RKO (cell line): ENCODE measurements at regions not wholly inside any gene's neighbourhood (a gene's known extent, or its start where the extent isn't known, plus 50 kb on each side); places are given as distances from the start of the nearest gene placed in this dataset.
"Not testable (repeated sequence)": the region's sequence is repeated elsewhere in the genome, so short reads cannot be mapped to it uniquely, and the experiment has no call there.

ENCODE experiments used
- DNase-seq: peaks from one replicate; pipeline ENCODE4 v3.0.0-alpha.2; 2016; ENCODE audit warnings: low spot score

DNA sequence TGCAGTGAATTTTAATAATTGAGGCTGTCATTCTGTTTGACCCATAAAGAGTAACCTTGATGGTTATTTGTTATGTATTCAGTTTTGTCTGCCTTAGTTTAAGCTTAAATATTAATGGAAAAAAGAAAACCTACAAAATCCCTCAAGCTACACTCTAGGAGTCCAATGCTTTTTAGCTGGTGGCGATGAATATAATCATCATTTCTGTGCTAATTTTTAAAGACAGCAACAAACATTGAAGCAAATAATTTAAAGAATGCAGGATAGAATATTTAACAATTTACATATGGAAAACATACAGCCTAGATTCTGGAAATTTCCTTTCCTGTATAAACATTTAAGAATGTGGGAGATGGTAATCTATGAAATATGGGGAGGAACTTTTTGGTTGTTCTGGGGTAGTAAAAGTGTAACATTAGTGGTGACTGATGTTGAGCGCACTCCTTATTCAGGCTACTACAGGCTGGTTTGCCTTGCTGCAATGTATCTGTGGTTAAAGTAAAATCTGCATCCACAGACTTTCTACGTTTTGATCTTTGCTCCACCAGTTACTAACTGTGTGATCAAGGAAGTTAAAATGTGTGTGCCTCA, 287.9 kb upstream of the DEFB112 start:
- DNase-seq: no peak

- DNase-seq: peak; percentile 9
Measured at GRCh38 chr6:50353603-50354002, 303.9 kb upstream of the DEFB112 start.

DNA sequence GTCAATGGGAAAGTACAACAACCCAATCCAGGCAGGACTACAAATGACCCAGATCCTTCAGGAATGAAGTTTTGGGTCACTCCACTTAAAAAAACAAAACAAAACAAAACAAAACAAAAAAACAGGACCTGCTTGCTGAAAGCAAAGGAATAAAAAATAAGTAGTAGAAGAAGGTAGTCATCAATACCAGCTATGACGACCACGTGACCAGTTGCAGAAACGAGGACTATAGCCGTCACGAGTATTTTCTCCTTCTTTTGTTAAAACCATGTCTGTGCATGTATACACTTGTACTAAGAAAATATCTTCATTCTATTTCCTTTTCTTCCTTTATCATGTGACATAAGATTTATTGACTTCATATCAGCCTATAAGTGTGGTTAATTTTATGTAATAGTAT, 308.4 kb upstream of the DEFB112 start:
- no peak for DNase-seq

- DNase-seq: no peak
Measured at GRCh38 chr6:50361641-50362331, 312.1 kb upstream of the DEFB112 start.

DNA sequence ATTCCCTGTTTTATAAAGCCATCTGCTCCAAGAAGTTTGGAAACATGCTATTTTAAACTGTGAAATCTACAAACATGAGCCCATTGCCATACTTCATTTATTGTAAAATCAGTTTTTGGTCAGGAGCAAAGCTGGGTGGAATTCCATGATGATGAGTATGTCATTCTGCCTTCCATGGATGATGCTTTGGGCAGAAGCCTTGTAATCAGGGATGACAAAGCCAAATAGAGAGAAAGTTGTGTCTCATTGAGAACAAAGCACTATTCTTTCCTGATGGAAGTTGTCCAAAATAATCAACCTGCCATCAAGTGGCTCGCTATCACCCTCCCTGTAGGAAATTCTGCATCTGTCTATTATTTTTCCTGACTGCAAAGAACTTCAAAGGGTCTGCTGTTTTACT, 313.0 kb upstream of the DEFB112 start:
- DNase-seq: no peak

DNA sequence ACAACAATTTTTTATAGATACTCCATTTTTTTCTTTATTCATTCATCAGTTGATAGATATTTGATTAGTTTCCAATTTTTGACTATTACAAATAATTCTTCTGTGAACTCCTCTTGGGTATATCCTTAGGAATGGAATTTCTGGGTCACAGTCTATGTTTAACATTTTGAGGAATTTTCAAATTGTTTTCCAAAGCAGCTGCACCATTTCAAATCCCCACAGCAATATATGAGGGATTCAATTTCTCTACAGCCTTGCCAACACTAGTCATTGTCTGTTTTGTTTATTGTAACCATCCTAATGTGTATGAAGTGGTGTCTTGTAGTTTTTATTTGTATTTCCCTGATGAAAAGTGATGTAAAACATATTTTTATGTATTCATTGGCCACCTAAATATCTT, 320.3 kb upstream of the DEFB112 start:
- DNase-seq: no peak

DNA sequence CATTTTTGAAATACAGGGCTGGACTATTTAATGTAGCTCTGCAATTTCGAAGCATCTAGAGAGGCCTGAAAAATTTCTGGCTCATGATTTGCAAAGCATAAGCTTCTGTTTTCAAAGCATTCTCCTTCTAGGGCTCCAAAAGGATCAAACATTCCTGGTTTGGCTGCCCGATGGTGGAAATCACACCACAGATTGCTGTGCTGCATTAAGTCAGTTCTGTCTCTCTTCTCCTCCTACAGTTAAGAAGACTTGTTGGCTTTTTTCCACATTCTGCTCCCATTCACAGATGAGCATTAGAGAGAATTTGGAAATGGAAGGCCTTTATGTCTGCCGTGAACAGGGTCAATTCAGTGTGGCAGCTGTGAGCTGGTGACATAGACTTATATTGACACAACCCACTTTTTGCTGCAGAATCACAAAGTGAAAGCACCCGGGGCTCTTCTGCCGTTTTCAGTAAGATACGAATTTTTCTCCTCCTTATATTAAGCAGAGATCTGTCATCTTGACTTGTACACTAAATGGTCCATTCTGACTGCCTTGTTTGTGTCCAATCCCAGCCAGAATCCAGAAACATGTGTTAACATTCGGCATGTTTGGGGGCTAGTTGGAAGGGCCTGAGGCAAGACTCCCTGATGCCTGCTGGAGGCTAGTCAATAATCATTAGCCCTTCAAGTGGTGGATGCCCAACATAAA, 330.8 kb upstream of the DEFB112 start:
- no peak for DNase-seq

DNA sequence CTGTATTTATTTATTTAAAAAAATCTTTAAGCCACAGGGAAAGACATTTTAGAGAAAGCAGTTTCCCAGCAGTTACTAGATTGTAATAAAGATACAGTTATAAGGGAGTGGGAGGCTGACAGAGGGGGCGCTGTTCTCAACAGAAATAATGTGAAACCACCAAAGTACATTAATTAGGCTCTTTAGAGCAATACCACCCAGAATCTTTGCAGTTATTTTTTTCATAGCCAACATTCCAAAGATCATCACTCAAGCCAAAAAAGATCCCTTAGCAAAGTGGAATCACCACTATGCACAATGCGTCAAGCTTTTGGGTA, 331.3 kb upstream of the DEFB112 start:
- no peak for DNase-seq

- DNase-seq: no peak
Measured at GRCh38 chr6:50390416-50390815, 322.9 kb upstream of the TFAP2D start.

GRCh38 chr6:50394139-50394538, 319.2 kb upstream of the TFAP2D start:
- DNase-seq: not testable (repeated sequence)

- no peak for DNase-seq
Measured at GRCh38 chr6:50404643-50405042, 308.7 kb upstream of the TFAP2D start.

GRCh38 chr6:50410579-50410978, 302.7 kb upstream of the TFAP2D start:
- no peak for DNase-seq

GRCh38 chr6:50421041-50421440, 292.3 kb upstream of the TFAP2D start:
- not testable (repeated sequence) for DNase-seq

DNA sequence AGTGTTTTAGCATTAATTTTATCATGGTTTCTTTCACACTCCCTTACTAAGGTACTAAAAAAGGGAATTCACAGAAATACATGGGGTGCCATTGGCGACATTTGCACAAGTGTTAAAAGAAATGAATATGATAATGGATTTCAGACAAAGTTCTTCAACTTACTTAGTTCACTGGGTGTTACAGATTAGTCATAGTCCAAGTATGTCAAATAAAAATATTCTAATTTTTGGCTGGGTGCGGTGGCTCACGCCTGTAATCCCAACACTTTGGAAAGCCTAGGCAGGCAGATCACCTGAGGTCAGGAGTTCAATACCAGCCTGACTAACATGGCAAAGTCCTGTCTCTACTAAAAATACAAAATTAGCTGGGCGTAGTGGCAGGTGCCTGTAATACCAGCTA, 286.1 kb upstream of the TFAP2D start:
- no peak for DNase-seq

GRCh38 chr6:50437901-50438300, 275.4 kb upstream of the TFAP2D start:
- no peak for DNase-seq

DNA sequence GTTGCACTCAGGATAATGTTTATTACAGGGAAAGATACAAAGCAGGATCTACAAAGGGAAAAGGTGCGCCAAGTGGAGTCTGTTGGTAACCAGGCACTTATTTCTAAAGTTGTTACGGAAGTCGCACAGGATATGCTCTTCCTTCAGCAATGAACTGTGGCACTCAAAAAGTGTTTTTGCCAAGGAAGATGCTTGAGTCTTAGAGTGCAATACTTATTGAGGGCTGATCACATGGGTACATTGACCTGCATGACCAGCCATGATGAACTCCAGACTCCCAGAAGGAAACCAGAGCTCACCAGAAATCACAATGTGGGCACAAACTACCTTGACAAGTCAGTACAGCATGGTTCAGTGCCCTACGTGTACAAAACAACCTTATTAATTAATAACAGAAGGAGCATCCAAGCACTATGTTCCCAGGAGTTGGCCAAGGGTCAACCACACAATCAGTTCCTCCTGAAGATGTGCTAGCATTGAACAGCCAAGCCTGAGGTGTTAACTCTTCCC, 270.7 kb upstream of the TFAP2D start:
- no peak for DNase-seq

DNA sequence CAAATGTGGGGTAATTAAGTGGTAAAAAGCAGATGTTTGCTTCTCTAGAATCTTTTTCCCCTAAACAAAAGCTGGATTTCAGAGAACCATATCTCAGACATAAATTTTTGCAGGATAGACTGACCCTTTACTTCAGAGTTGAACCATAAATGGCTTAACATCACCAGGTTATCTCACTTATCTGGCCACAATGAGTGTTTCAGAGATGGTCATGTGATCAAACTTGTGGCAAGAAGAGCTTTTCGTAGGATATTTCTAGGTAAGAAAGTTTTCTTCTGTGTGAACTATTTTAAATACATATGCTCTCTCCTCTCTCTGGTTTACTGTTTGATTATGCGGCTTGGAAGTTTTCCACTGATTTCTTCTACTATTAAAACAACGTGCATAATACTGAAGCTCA, 270.2 kb upstream of the TFAP2D start:
- no peak for DNase-seq

GRCh38 chr6:50449128-50449527, 264.2 kb upstream of the TFAP2D start:
- no peak for DNase-seq

- DNase-seq: no peak
Measured at GRCh38 chr6:50451826-50452400, 261.4 kb upstream of the TFAP2D start.

GRCh38 chr6:50455029-50455428, 258.3 kb upstream of the TFAP2D start:
- no peak for DNase-seq

DNA sequence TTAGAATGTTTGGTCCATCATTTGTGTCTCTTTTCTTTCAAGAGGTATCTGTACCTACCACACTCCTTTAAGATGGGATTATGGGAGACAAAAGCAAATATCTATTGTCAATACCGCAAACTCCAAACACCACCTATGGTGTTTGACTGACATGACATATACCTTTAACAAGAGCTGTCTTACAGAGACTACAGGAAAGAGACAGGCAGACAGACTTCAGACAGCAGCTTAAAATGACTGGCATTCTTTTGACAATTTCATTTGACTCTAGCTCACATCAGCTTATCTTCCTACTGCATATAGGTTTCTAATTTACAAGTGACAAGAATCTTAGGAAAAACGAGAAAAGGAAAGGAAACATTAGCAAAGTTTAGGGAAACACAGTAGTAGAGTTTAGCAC, 256.0 kb upstream of the TFAP2D start:
- no peak for DNase-seq

DNA sequence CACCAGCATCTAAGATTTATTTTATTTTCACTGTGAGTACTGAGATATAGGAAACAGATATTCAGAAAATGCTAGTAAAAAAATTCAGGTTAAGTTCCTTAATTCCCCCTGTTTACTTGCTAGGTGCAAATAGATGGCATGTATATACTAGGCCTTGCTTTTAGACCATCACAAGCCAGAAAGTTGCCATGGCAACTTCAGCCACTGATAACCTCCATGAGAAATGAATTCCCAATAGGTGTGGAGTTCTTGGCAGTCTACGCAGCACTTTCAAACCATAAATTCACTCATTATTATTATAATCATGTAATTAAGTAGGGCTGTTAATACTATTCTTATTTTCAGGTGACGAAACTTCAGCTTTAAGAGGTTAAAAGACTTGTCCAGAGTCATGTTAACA, 251.6 kb upstream of the TFAP2D start:
- DNase-seq: no peak

GRCh38 chr6:50463931-50464330, 249.4 kb upstream of the TFAP2D start:
- DNase-seq: no peak
